Suprapubic skin (tissue), 4 donors: ENCODE measurements at regions not wholly inside any gene's neighbourhood (a gene's known extent, or its start where the extent isn't known, plus 50 kb on each side); places are given as distances from the start of the nearest gene placed in this dataset.

ENCODE experiments used
- EP300 ChIP-seq: sonication (generic); formaldehyde crosslinking; IDR thresholded peaks from one replicate; pipeline ENCODE4 v1.6.1; 2017; ENCODE audit warnings: antibody characterized with exemption
- POLR2AphosphoS5 ChIP-seq, 3 donors: sonication (generic); formaldehyde crosslinking; IDR thresholded peaks; one replicate each; pipeline ENCODE4 v1.6.1; 2017; ENCODE audit warnings: antibody characterized with exemption in 3 of 3
- TF ChIP-seq, protein P1 (sequence below), 2 donors: fragments of 200-600 bp in 1 of 2; fragments of 450-650 bp in 1 of 2; sonication (generic) in 1 of 2; IDR thresholded peaks; one replicate each; pipeline ENCODE4 v1.5.1; 2016 to 2019; ENCODE audit warnings: antibody characterized with exemption in 2 of 2, mild to moderate bottlenecking in 1 of 2, moderate library complexity in 1 of 2

DNA sequence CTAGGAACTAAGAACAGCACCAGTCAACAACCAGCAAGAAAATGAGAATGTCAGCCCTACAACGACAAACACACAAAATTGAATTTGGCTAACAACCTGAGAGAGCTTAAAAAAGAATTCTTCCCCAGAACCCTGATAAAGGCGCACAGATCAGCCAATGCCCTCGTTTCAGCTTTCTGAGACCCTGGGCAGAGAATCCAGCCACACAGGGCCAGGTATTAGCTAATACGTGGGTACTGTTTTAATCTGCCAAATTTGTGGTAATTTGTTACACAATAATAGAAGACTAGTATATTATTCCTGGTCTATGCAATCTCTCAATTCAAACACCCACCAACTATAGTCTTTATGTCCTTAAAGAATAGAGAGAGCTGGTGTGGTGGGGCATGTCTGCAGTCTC, 291.6 kb upstream of the GADL1 start:
- TF ChIP-seq, protein P1, sequence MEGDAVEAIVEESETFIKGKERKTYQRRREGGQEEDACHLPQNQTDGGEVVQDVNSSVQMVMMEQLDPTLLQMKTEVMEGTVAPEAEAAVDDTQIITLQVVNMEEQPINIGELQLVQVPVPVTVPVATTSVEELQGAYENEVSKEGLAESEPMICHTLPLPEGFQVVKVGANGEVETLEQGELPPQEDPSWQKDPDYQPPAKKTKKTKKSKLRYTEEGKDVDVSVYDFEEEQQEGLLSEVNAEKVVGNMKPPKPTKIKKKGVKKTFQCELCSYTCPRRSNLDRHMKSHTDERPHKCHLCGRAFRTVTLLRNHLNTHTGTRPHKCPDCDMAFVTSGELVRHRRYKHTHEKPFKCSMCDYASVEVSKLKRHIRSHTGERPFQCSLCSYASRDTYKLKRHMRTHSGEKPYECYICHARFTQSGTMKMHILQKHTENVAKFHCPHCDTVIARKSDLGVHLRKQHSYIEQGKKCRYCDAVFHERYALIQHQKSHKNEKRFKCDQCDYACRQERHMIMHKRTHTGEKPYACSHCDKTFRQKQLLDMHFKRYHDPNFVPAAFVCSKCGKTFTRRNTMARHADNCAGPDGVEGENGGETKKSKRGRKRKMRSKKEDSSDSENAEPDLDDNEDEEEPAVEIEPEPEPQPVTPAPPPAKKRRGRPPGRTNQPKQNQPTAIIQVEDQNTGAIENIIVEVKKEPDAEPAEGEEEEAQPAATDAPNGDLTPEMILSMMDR (IDR thresholded peaks at IDR 0.05), result no peak
- TF ChIP-seq POLR2AphosphoS5 (IDR thresholded peaks at IDR 0.05), result no peak
- no peak for TF ChIP-seq EP300
